Kidney epithelial cell (primary cell): ENCODE measurements at regions not wholly inside any gene's neighbourhood (a gene's known extent, or its start where the extent isn't known, plus 50 kb on each side); places are given as distances from the start of the nearest gene placed in this dataset.

Experiments used
- DNase-seq: peaks from one replicate; pipeline ENCODE4 v3.0.0-alpha.2; 2010; ENCODE audit warnings: low read depth
- H3K27me3 ChIP-seq: 2 replicates; pipeline ENCODE4 v1.6.0; 2011; ENCODE audit warnings: low read length; ENCODE audit not compliant: control insufficient read depth, insufficient read depth
- H3K36me3 ChIP-seq: 2 replicates; pipeline ENCODE4 v1.5.1; 2011; ENCODE audit warnings: low read length; ENCODE audit not compliant: control insufficient read depth, insufficient read depth
- H3K4me3 ChIP-seq: 2 replicates; pipeline ENCODE4 v1.5.1; 2011; ENCODE audit warnings: low read depth, mild to moderate bottlenecking, control low read depth, low read length
- CTCF ChIP-seq: IDR thresholded peaks from 2 replicates; pipeline ENCODE4 v1.5.1; 2011; ENCODE audit warnings: mild to moderate bottlenecking, moderate library complexity, low read length, control low read depth, inconsistent platforms; ENCODE audit not compliant: insufficient read depth, poor library complexity, severe bottlenecking

GRCh38 chr6:115733426-115733825 is 327.3 kb downstream of the FRK start:
- no peak for TF ChIP-seq CTCF
- no peaks in the 10 kb centered on the region for H3K36me3 ChIP-seq
- DNase-seq: no peak
- H3K4me3 ChIP-seq: no peak overlapping the region
- H3K27me3 ChIP-seq: no peaks in the 10 kb centered on the region

- no peaks in the 10 kb centered on the region for H3K27me3 ChIP-seq
- no peak overlapping the region for H3K4me3 ChIP-seq
- no peak for DNase-seq
- no peak for TF ChIP-seq CTCF
- H3K36me3 ChIP-seq: no peaks in the 10 kb centered on the region
These were observed 331.7 kb downstream of the FRK start for GRCh38 chr6:115729036-115729435.

GRCh38 chr6:115728171-115728570 is 332.5 kb downstream of the FRK start:
- TF ChIP-seq CTCF: no peak
- DNase-seq: no peak
- no peak overlapping the region for H3K4me3 ChIP-seq
- no peaks in the 10 kb centered on the region for H3K27me3 ChIP-seq
- H3K36me3 ChIP-seq: no peaks in the 10 kb centered on the region

DNA sequence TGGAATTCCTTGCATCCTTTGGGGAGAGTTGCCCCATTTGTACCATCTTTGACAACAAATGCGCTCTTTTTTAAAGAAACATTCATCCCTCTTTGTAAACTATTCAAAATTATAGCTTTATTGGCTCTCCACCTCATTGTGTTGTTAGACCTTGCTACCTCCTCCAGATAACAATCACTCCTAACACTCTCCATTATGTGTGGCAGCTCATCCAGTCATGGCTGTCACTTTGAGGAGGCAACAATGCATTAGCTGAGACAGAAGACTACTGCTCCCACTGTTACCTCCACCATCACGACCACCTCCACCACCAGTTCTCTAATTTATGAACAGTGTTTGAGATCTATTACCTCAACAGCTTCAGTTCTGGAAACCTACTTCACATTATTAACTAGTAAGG is 339.1 kb downstream of the FRK start:
- Histone ChIP-seq H3K36me3 (no peaks in the 10 kb centered on the region), H3K4me3 (no peak overlapping the region), H3K27me3 (no peaks in the 10 kb centered on the region)
- DNase-seq: no peak
- no peak for TF ChIP-seq CTCF

DNA sequence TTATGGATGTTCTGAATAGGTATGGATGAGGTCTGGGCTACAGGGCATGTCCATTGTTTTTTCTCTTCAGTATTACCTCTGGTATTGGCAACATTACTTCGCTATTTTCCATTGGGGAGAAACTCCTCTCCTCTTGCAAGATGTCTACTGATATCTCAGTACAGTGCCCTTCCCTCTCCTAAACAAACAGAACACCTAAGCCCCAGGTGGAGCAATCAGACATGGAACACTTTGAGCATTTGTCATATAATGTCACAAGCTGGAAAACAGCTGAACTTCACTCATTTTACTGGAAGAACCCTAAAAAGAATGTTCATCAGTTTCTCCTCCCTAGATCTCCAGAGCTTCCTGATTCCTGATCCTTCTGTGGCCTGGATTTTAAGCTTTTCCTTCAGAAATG is 339.8 kb downstream of the FRK start:
- TF ChIP-seq CTCF: no peak
- no peak for DNase-seq
- H3K36me3 ChIP-seq: no peaks in the 10 kb centered on the region

GRCh38 chr6:115717472-115717871 is 343.2 kb downstream of the FRK start:
- no peak for TF ChIP-seq CTCF
- H3K36me3 ChIP-seq: no peaks in the 10 kb centered on the region
- DNase-seq: no peak
- H3K4me3 ChIP-seq: no peak overlapping the region
- H3K27me3 ChIP-seq: no peaks in the 10 kb centered on the region

More for the DNA sequence above, 339.8 kb downstream of the FRK start:
- Histone ChIP-seq H3K27me3 (no peaks in the 10 kb centered on the region), H3K4me3 (no peak overlapping the region)
